ENCODE measurements at regions not wholly inside any gene's neighbourhood (a gene's known extent, or its start where the extent isn't known, plus 50 kb on each side); places are given as distances from the start of the nearest gene placed in this dataset.

GRCh38 chr5:155455791-155456514, 442.4 kb downstream of the KIF4B start:
- no peak for DNase-seq (ENCODE audit: low read depth)
- no peak for TF ChIP-seq CTCF (IDR thresholded peaks at IDR 0.05; ENCODE audit: control insufficient read depth, extremely low read depth, insufficient read depth)
- H3K4me3 ChIP-seq (ENCODE audit: low read depth, low read length): no peak overlapping the region

- no peak overlapping the region for H3K4me3 ChIP-seq (ENCODE audit: low read depth, low read length)
- no peak for DNase-seq (ENCODE audit: low read depth)
- no peak for TF ChIP-seq CTCF (IDR thresholded peaks at IDR 0.05; ENCODE audit: control insufficient read depth, extremely low read depth, insufficient read depth)
Measured at GRCh38 chr5:155459889-155460500, 446.4 kb downstream of the KIF4B start.

- DNase-seq (ENCODE audit: low read depth): no peak
- H3K4me3 ChIP-seq (ENCODE audit: low read depth, low read length): no peak overlapping the region
- no peak for TF ChIP-seq CTCF (IDR thresholded peaks at IDR 0.05; ENCODE audit: control insufficient read depth, extremely low read depth, insufficient read depth)
Measured at GRCh38 chr5:155460501-155460931, 447.0 kb downstream of the KIF4B start.

GRCh38 chr5:155461304-155461703, 447.7 kb downstream of the KIF4B start:
- TF ChIP-seq CTCF (IDR thresholded peaks at IDR 0.05; ENCODE audit: control insufficient read depth, extremely low read depth, insufficient read depth): no peak
- no peak overlapping the region for H3K4me3 ChIP-seq (ENCODE audit: low read depth, low read length)
- no peak for DNase-seq (ENCODE audit: low read depth)

GRCh38 chr5:155466851-155467250, 453.3 kb downstream of the KIF4B start:
- no peak overlapping the region for H3K4me3 ChIP-seq (ENCODE audit: low read depth, low read length)
- TF ChIP-seq CTCF (IDR thresholded peaks at IDR 0.05; ENCODE audit: control insufficient read depth, extremely low read depth, insufficient read depth): no peak
- no peak for DNase-seq (ENCODE audit: low read depth)

- no peak overlapping the region for H3K4me3 ChIP-seq (ENCODE audit: low read depth, low read length)
- TF ChIP-seq CTCF (IDR thresholded peaks at IDR 0.05; ENCODE audit: control insufficient read depth, extremely low read depth, insufficient read depth): no peak
- no peak for DNase-seq (ENCODE audit: low read depth)
Measured at GRCh38 chr5:155471027-155471426, 457.5 kb downstream of the KIF4B start.

Data from LNCaP clone FGC (cell line).